ENCODE measurements at regions not wholly inside any gene's neighbourhood (a gene's known extent, or its start where the extent isn't known, plus 50 kb on each side); places are given as distances from the start of the nearest gene placed in this dataset.

DNA sequence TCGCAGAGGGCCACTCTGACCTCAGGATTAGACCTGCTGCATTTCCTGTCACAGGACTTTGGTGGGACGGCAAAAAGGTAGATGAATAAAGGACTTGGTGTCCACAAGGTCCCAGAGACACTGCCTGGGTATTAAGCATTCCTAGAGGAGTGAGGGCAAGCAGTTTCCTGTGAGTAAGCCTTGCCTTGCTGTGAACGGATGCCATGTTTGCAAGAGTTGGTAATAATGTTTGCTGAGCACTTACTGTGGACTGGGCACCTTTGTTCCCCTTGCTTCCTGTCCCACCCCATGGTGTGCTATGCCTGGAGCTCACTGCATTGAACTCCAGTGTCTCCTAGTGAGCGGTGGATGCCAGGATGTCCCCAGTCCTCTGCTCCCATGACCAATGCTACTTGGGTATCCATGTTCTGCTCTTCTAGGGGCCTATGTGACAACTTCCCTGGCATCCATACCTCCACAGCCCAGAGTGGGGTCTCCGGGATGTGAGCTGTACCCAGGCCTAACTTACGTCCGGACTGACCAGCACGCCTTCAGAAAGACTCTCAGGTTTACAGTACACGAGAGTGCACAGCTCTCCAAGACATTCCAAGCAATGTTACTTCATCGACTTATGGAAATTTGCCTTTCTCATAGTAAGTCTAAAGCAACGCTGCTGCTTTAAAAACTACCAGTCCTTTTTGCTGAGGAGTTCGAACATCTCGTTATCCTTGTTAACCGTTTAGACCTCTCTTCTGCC lies 95.5 kb upstream of the MSX1 start:
- H4K20me1 ChIP-seq (ENCODE audit: insufficient read depth, poor library complexity, severe bottlenecking) = no peaks in the 10 kb centered on the region
- peaks cover 19% of the 10 kb centered on the region for H3K4me1 ChIP-seq (ENCODE audit: insufficient read depth)
- DNase-seq (ENCODE audit: low spot score) = no peak
- H3K4me2 ChIP-seq = peak overlapping the region; percentile 17
- WGBS (ENCODE audit: low lambda C conversion rate, missing lambda C conversion rate) = 48% methylated on average over 14 of the region's 14 CpGs
- no peaks in the 10 kb centered on the region for H3K27me3 ChIP-seq
- no peak overlapping the region for H3K4me3 ChIP-seq
- H2AFZ ChIP-seq = no peak overlapping the region
- no peaks in the 10 kb centered on the region for H3K9me3 ChIP-seq (ENCODE audit: low read depth)
- H3K9me2 ChIP-seq (replicated peaks; ENCODE audit: insufficient read depth) = no peaks in the 10 kb centered on the region
- no peaks in the 10 kb centered on the region for H3K36me3 ChIP-seq (replicated peaks; ENCODE audit: insufficient read depth, low read depth)
- peak overlapping the region; percentile 32 for H3K27ac ChIP-seq
- TF ChIP-seq EZH2 (IDR thresholded peaks at IDR 0.05; ENCODE audit: borderline replicate concordance) (no peak), EZH2phosphoT487 (IDR thresholded peaks at IDR 0.05; ENCODE audit: low read depth, severe bottlenecking, unreplicated experiment) (no peak)
- TF ChIP-seq, protein P1, sequence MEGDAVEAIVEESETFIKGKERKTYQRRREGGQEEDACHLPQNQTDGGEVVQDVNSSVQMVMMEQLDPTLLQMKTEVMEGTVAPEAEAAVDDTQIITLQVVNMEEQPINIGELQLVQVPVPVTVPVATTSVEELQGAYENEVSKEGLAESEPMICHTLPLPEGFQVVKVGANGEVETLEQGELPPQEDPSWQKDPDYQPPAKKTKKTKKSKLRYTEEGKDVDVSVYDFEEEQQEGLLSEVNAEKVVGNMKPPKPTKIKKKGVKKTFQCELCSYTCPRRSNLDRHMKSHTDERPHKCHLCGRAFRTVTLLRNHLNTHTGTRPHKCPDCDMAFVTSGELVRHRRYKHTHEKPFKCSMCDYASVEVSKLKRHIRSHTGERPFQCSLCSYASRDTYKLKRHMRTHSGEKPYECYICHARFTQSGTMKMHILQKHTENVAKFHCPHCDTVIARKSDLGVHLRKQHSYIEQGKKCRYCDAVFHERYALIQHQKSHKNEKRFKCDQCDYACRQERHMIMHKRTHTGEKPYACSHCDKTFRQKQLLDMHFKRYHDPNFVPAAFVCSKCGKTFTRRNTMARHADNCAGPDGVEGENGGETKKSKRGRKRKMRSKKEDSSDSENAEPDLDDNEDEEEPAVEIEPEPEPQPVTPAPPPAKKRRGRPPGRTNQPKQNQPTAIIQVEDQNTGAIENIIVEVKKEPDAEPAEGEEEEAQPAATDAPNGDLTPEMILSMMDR (IDR thresholded peaks at IDR 0.05; ENCODE audit: poor library complexity) = no peak
- H3K79me2 ChIP-seq = no peaks in the 10 kb centered on the region

DNA sequence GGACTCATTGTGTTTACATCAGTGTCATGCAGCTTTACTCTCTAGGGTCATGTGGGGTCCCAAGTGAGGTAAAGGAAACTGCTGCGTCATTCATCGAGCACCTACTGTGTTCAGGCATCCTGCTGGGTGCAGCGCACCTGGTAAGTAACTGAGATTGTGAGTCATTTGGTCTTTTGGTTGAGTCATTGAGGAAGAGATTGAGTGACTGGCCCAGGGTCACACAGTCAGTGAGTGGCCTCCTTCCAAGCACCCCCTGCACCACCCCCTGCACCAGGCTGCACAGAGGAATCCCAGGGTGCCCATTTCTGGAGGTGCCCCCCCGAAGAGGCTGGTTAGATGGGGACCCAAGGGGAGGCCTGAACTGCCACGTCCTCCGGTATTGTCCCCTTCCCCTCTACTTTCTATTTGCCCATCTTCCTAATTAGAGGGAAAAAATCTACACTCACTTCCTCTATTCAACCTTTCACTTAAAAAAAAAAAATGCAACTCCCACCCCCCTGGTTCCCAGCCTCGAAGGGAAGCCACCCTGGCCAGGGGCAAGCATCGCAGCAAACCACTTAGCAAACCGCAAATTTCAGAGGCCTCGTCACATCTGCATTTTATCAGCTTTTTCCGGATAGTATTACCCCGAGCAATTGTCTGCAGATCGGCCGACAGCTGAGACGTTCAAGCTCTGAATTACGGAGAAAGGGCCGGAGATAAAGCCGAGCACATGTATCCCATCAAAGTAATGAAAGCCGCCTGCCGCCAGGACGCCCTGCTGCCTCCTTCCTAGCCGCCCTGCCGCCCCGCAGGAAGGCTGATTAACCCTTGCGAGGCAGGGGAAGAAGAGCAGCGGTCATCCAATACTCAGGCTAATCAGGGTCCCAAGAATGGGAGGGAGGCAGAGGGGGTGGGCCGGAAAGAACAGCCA lies 96.3 kb upstream of the MSX1 start:
- H3K4me2 ChIP-seq = peak overlapping the region; percentile 17
- no peaks in the 10 kb centered on the region for H4K20me1 ChIP-seq (ENCODE audit: insufficient read depth, poor library complexity, severe bottlenecking)
- TF ChIP-seq EZH2phosphoT487 (IDR thresholded peaks at IDR 0.05; ENCODE audit: low read depth, severe bottlenecking, unreplicated experiment) (peak; percentile 47), EZH2 (IDR thresholded peaks at IDR 0.05; ENCODE audit: borderline replicate concordance) (no peak)
- no peak overlapping the region for H2AFZ ChIP-seq
- no peaks in the 10 kb centered on the region for H3K79me2 ChIP-seq
- no peaks in the 10 kb centered on the region for H3K27me3 ChIP-seq
- H3K9me3 ChIP-seq (ENCODE audit: low read depth) = no peaks in the 10 kb centered on the region
- peaks cover 19% of the 10 kb centered on the region for H3K4me1 ChIP-seq (ENCODE audit: insufficient read depth)
- no peak overlapping the region for H3K4me3 ChIP-seq
- H3K9me2 ChIP-seq (replicated peaks; ENCODE audit: insufficient read depth) = no peaks in the 10 kb centered on the region
- 21% methylated on average over 27 of the region's 27 CpGs for WGBS (ENCODE audit: low lambda C conversion rate, missing lambda C conversion rate)
- H3K27ac ChIP-seq = peak overlapping the region; percentile 32
- peak; percentile 52 for DNase-seq (ENCODE audit: low spot score)
- H3K36me3 ChIP-seq (replicated peaks; ENCODE audit: insufficient read depth, low read depth) = no peaks in the 10 kb centered on the region

DNA sequence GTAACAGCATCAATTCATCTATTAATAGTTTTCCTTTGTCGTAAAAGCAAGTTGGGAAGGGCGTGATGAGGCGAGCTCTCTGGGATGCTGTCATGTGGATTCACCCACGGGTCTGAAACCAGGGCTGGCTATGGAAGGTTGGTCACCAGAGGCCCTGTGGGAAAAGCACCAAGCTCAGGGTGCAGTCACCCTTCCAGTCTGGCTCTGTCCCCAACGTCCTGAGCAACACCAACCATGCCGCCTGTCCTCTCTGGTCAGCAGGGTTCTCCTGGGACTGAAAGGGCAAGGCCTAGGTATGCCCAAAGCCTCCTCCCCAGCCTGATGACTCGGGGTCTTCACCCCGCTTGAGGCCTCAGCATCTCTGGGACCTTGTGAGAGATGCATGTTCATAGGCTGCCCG lies 97.2 kb upstream of the MSX1 start:
- H3K79me2 ChIP-seq = no peaks in the 10 kb centered on the region
- no peak for DNase-seq (ENCODE audit: low spot score)
- H3K9me2 ChIP-seq (replicated peaks; ENCODE audit: insufficient read depth) = no peaks in the 10 kb centered on the region
- H3K27ac ChIP-seq = no peak overlapping the region
- H3K36me3 ChIP-seq (replicated peaks; ENCODE audit: insufficient read depth, low read depth) = no peaks in the 10 kb centered on the region
- WGBS (ENCODE audit: low lambda C conversion rate, missing lambda C conversion rate) = 85% methylated on average over 9 of the region's 9 CpGs
- no peak overlapping the region for H2AFZ ChIP-seq
- no peak overlapping the region for H3K4me3 ChIP-seq
- H4K20me1 ChIP-seq (ENCODE audit: insufficient read depth, poor library complexity, severe bottlenecking) = no peaks in the 10 kb centered on the region
- H3K27me3 ChIP-seq = no peaks in the 10 kb centered on the region
- peaks cover 19% of the 10 kb centered on the region for H3K4me1 ChIP-seq (ENCODE audit: insufficient read depth)
- H3K9me3 ChIP-seq (ENCODE audit: low read depth) = no peaks in the 10 kb centered on the region
- H3K4me2 ChIP-seq = no peak overlapping the region
- no peak for TF ChIP-seq EZH2phosphoT487 (IDR thresholded peaks at IDR 0.05; ENCODE audit: low read depth, severe bottlenecking, unreplicated experiment)

DNA sequence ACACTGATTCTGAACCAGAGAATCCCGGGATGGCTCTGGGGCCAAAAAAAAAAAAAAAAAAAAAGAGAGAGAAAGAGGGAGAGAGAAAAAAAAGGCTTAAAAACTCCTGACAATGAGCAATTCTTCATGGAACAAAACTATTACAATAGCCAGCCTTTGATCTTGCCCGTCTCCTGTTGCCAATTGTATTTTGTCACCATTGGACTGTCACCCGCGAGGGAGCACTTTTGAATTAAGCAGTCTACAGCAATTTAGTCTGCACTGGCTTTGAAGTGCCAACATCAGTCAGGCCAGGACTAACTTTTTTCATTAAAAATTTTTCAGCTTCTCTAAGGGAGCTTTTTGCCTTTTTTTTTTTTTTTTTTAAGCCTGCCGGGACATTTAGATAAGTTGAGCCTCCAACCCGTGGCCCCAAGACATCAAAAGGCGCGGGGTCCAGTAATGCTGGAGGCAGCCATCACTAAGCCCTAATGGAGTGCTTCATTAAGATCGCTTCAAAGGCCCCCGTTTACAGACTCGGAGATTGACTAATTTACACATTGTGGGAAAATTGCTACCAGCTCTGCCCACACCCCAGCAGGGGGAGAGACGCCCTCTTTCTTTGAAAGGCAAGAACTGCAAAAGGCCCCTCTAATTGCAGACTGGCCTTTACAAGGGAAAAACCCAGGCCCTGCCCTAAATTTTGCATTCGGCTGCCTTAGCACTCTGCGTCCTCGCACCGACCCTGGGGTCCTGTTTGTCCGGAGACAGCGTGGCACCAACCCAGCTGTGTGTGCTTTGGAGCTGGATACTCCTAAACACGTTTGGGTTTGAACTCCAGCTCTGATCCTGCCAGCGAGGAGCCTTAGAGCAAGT lies 98.1 kb upstream of the MSX1 start:
- Histone ChIP-seq H2AFZ (no peak overlapping the region), H3K27ac (no peak overlapping the region), H3K9me2 (replicated peaks; ENCODE audit: insufficient read depth) (no peaks in the 10 kb centered on the region), H3K9me3 (ENCODE audit: low read depth) (no peaks in the 10 kb centered on the region), H3K27me3 (no peaks in the 10 kb centered on the region), H4K20me1 (ENCODE audit: insufficient read depth, poor library complexity, severe bottlenecking) (no peaks in the 10 kb centered on the region), H3K4me3 (no peak overlapping the region), H3K4me2 (no peak overlapping the region), H3K36me3 (replicated peaks; ENCODE audit: insufficient read depth, low read depth) (no peaks in the 10 kb centered on the region), H3K79me2 (no peaks in the 10 kb centered on the region), H3K4me1 (ENCODE audit: insufficient read depth) (peaks cover 19% of the 10 kb centered on the region)
- TF ChIP-seq, protein P1 (IDR thresholded peaks at IDR 0.05; ENCODE audit: poor library complexity) = peak; percentile 41
- TF ChIP-seq EZH2phosphoT487 (IDR thresholded peaks at IDR 0.05; ENCODE audit: low read depth, severe bottlenecking, unreplicated experiment) (no peak), EZH2 (IDR thresholded peaks at IDR 0.05; ENCODE audit: borderline replicate concordance) (no peak)
- DNase-seq (ENCODE audit: low spot score) = no peak
- WGBS (ENCODE audit: low lambda C conversion rate, missing lambda C conversion rate) = 40% methylated on average over 19 of the region's 20 CpGs

All from hepatocyte (in vitro differentiated cells).